HG02763 (cell line): ENCODE measurements at regions not wholly inside any gene's neighbourhood (a gene's known extent, or its start where the extent isn't known, plus 50 kb on each side); places are given as distances from the start of the nearest gene placed in this dataset.
"Not testable (repeated sequence)": the region's sequence is repeated elsewhere in the genome, so short reads cannot be mapped to it uniquely, and the experiment has no call there.

Experiments
- ATAC-seq: cut with Tn5 transposase; IDR thresholded peaks from one replicate; pipeline ENCODE4 v1.9.1; 2021; ENCODE audit warnings: mild to moderate bottlenecking, moderate library complexity; ENCODE audit not compliant: unreplicated experiment

GRCh38 chrX:42342981-42343380, 419.6 kb upstream of the CASK start:
- not testable (repeated sequence) for ATAC-seq
